GM21825 (cell line): ENCODE measurements at regions not wholly inside any gene's neighbourhood (a gene's known extent, or its start where the extent isn't known, plus 50 kb on each side); places are given as distances from the start of the nearest gene placed in this dataset.
"Not testable (repeated sequence)": the region's sequence is repeated elsewhere in the genome, so short reads cannot be mapped to it uniquely, and the experiment has no call there.

Source experiments
- ATAC-seq: cut with Tn5 transposase; IDR thresholded peaks from one replicate; pipeline ENCODE4 v1.9.1; 2021; ENCODE audit warnings: mild to moderate bottlenecking, moderate library complexity; ENCODE audit not compliant: unreplicated experiment

GRCh38 chr1:95744731-95745130 lies 510.7 kb downstream of the RWDD3 start:
- ATAC-seq, result no peak

- ATAC-seq, result no peak
Measured at GRCh38 chr1:95752515-95753381, 518.7 kb downstream of the RWDD3 start.

GRCh38 chr1:95753382-95754016 lies 519.5 kb downstream of the RWDD3 start:
- ATAC-seq, result no peak

- no peak for ATAC-seq
Measured at GRCh38 chr1:95754412-95754811, 520.4 kb downstream of the RWDD3 start.

GRCh38 chr1:95766036-95766435 lies 532.0 kb downstream of the RWDD3 start:
- no peak for ATAC-seq

- no peak for ATAC-seq
Measured at GRCh38 chr1:95770581-95770980, 536.6 kb downstream of the RWDD3 start.

- no peak for ATAC-seq
Measured at GRCh38 chr1:95778217-95778616, 544.2 kb downstream of the RWDD3 start.

- ATAC-seq, result no peak
Measured at GRCh38 chr1:95780836-95781235, 546.8 kb downstream of the RWDD3 start.

GRCh38 chr1:95790136-95790535 lies 556.1 kb downstream of the RWDD3 start:
- no peak for ATAC-seq

GRCh38 chr1:95793893-95794292 lies 559.9 kb downstream of the RWDD3 start:
- ATAC-seq, result no peak

GRCh38 chr1:95797761-95798160 lies 563.8 kb downstream of the RWDD3 start:
- not testable (repeated sequence) for ATAC-seq

GRCh38 chr1:95806171-95806570 lies 572.2 kb downstream of the RWDD3 start:
- no peak for ATAC-seq

GRCh38 chr1:95809391-95809790 lies 575.4 kb downstream of the RWDD3 start:
- no peak for ATAC-seq

GRCh38 chr1:95815511-95815910 lies 581.5 kb downstream of the RWDD3 start:
- ATAC-seq, result no peak

GRCh38 chr1:95829556-95829955 lies 595.5 kb downstream of the RWDD3 start:
- ATAC-seq, result no peak

GRCh38 chr1:95832370-95832769 lies 598.4 kb downstream of the RWDD3 start:
- no peak for ATAC-seq

GRCh38 chr1:95849439-95849838 lies 615.4 kb downstream of the RWDD3 start:
- no peak for ATAC-seq

GRCh38 chr1:95850165-95850649 lies 616.2 kb downstream of the RWDD3 start:
- ATAC-seq, result no peak

GRCh38 chr1:95850763-95851162 lies 616.8 kb downstream of the RWDD3 start:
- no peak for ATAC-seq

- no peak for ATAC-seq
Measured at GRCh38 chr1:95852483-95853070, 618.6 kb downstream of the RWDD3 start.

GRCh38 chr1:95854457-95854856 lies 620.4 kb downstream of the RWDD3 start:
- ATAC-seq, result no peak

GRCh38 chr1:95863086-95863485 lies 629.1 kb downstream of the RWDD3 start:
- ATAC-seq, result no peak
